Esophagus muscularis mucosa (tissue), 4 donors: ENCODE measurements at regions not wholly inside any gene's neighbourhood (a gene's known extent, or its start where the extent isn't known, plus 50 kb on each side); places are given as distances from the start of the nearest gene placed in this dataset.

Source experiments
- DNase-seq: peaks from one replicate; pipeline ENCODE4 v3.0.0-alpha.2; 2017; ENCODE audit errors: extremely low spot score
- H3K27ac ChIP-seq, 4 donors: fragments of 200-600 bp; sonication (generic); replicated peaks in 1 of 4; 1 replicate in 3 of 4; 2 replicates in 1 of 4; pipeline ENCODE4 v1.5.1; 2016 to 2019; ENCODE audit warnings: mild to moderate bottlenecking in 1 of 4
- H3K27me3 ChIP-seq, 4 donors: fragments of 200-600 bp; sonication (generic); one replicate each; pipeline versions ENCODE4 v1.5.1 to v1.6.0; 2016 to 2019
- H3K36me3 ChIP-seq, 4 donors: fragments of 200-600 bp; sonication (generic); one replicate each; pipeline ENCODE4 v1.5.1; 2016 to 2019
- H3K4me1 ChIP-seq, 4 donors: fragments of 200-600 bp; sonication (generic); one replicate each; pipeline ENCODE4 v1.5.1; 2016 to 2019
- H3K4me3 ChIP-seq, 4 donors: fragments of 200-600 bp; sonication (generic); 1 replicate in 2 of 4; 2 replicates in 2 of 4; pipeline ENCODE4 v1.5.1; 2016 to 2019; ENCODE audit warnings: mild to moderate bottlenecking in 4 of 4, moderate library complexity in 1 of 4
- H3K9me3 ChIP-seq, 4 donors: fragments of 200-600 bp; sonication (generic); 1 replicate in 3 of 4; 2 replicates in 1 of 4; pipeline ENCODE4 v1.5.1; 2016 to 2019
- CTCF ChIP-seq, 3 experiments: fragments of 200-600 bp in 2 of 3; fragments of 450-650 bp in 1 of 3; sonication (generic) in 2 of 3; IDR thresholded peaks; one replicate each; pipeline ENCODE4 v1.5.1; 2017 to 2019; ENCODE audit warnings: antibody characterized with exemption in 3 of 3, mild to moderate bottlenecking in 2 of 3, moderate library complexity in 1 of 3
- EP300 ChIP-seq: sonication (generic); formaldehyde crosslinking; IDR thresholded peaks from one replicate; pipeline ENCODE4 v1.6.1; 2017; ENCODE audit warnings: antibody characterized with exemption
- POLR2A ChIP-seq: fragments of 450-650 bp; IDR thresholded peaks from one replicate; pipeline ENCODE4 v1.6.1; 2017; ENCODE audit warnings: antibody characterized with exemption, moderate library complexity, mild to moderate bottlenecking, low read depth
- POLR2AphosphoS5 ChIP-seq, 2 donors: sonication (generic); formaldehyde crosslinking; IDR thresholded peaks; one replicate each; pipeline ENCODE4 v1.6.1; 2017; ENCODE audit warnings: antibody characterized with exemption in 2 of 2
- WGBS: methylation state at CpG from one replicate; pipeline ENCODE4 v1.1.5; 2018; 5-methylcytosine and 5-hydroxymethylcytosine counted together
- intact Hi-C: fragments of 100-400 bp; cut with DNase I; formaldehyde crosslinking; loops from one replicate; pipeline ENCODE4 v1.15.1; 2023
- small RNA-seq, 3 donors: library from RNA; depleted of rRNA; stranded (forward); fragments of <200 nt; gene quantifications; one replicate each; pipeline ENCODE3, GENCODE V24; 2016

- no peak for DNase-seq
- WGBS = 79% methylated on average over 5 of the region's 5 CpGs
- H3K4me1 ChIP-seq = no peaks in the 10 kb centered on the region
- H3K36me3 ChIP-seq = no peaks in the 10 kb centered on the region
- H3K27ac ChIP-seq = no peak overlapping the region
- H3K9me3 ChIP-seq = no peaks in the 10 kb centered on the region
- peaks cover 0 to under 1% (median 0%) of the 10 kb centered on the region in 4 donors for H3K27me3 ChIP-seq
- H3K4me3 ChIP-seq = no peak overlapping the region
- TF ChIP-seq POLR2A (no peak), POLR2AphosphoS5 (IDR thresholded peaks at IDR 0.05) (no peak), CTCF (IDR thresholded peaks at IDR 0.05) (no peak), EP300 (no peak)
- intact Hi-C loops = no loop called here
These were observed 87.1 kb downstream of the ZNF486 start for GRCh38 chr19:20254121-20254520.

GRCh38 chr19:20252613-20253012 lies 85.6 kb downstream of the ZNF486 start:
- no peak overlapping the region for H3K27ac ChIP-seq
- no peaks in the 10 kb centered on the region for H3K9me3 ChIP-seq
- H3K36me3 ChIP-seq = no peaks in the 10 kb centered on the region
- H3K4me1 ChIP-seq = no peaks in the 10 kb centered on the region
- DNase-seq = no peak
- intact Hi-C loops = no loop called here
- no peak for TF ChIP-seq POLR2A
- TF ChIP-seq CTCF (IDR thresholded peaks at IDR 0.05) = no peak
- TF ChIP-seq POLR2AphosphoS5 (IDR thresholded peaks at IDR 0.05) = no peak
- no peak for TF ChIP-seq EP300
- H3K4me3 ChIP-seq = no peak overlapping the region
- H3K27me3 ChIP-seq = no peaks in the 10 kb centered on the region

GRCh38 chr19:20250627-20251026 lies 83.6 kb downstream of the ZNF486 start:
- no peak overlapping the region for H3K27ac ChIP-seq
- WGBS = 84% methylated on average over 6 of the region's 6 CpGs
- no peaks in the 10 kb centered on the region for H3K4me1 ChIP-seq
- no peak overlapping the region for H3K4me3 ChIP-seq
- intact Hi-C loops = no loop called here
- no peaks in the 10 kb centered on the region for H3K36me3 ChIP-seq
- no peak for TF ChIP-seq POLR2AphosphoS5 (IDR thresholded peaks at IDR 0.05)
- no peak for TF ChIP-seq EP300
- no peak for TF ChIP-seq POLR2A
- no peak for TF ChIP-seq CTCF (IDR thresholded peaks at IDR 0.05)
- no peaks in the 10 kb centered on the region for H3K27me3 ChIP-seq
- no peaks in the 10 kb centered on the region for H3K9me3 ChIP-seq
- no peak for DNase-seq

GRCh38 chr19:20250121-20250520 lies 83.1 kb downstream of the ZNF486 start:
- WGBS = 37% methylated on average over 1 of the region's 1 CpG
- intact Hi-C loops = no loop called here
- Histone ChIP-seq H3K9me3 (no peaks in the 10 kb centered on the region), H3K36me3 (no peaks in the 10 kb centered on the region), H3K4me1 (no peaks in the 10 kb centered on the region), H3K27ac (no peak overlapping the region), H3K27me3 (no peaks in the 10 kb centered on the region), H3K4me3 (no peak overlapping the region)
- TF ChIP-seq EP300 = no peak
- no peak for TF ChIP-seq CTCF (IDR thresholded peaks at IDR 0.05)
- TF ChIP-seq POLR2A = no peak
- no peak for TF ChIP-seq POLR2AphosphoS5 (IDR thresholded peaks at IDR 0.05)
- no peak for DNase-seq

Small RNA genes in the stretch of these regions (small RNA-seq; reads per million reads assigned to genes)
- gene MIR1270 = 0.74 to 1.5 (median 1.1) reads per million in 3 donors
